Activated CD8-positive, alpha-beta memory T cell treated with anti-CD3 and anti-CD28 coated beads, Interleukin-2, amount 10 ng/mL, durations not matched to agents 7 days and 5 days (primary cell): ENCODE measurements at regions not wholly inside any gene's neighbourhood (a gene's known extent, or its start where the extent isn't known, plus 50 kb on each side); places are given as distances from the start of the nearest gene placed in this dataset.

ENCODE experiments used
- ATAC-seq: fragments of 150-1000 bp; cut with Tn5 transposase; one replicate; pipeline ENCODE4 v1.10.0; 2021; ENCODE audit warnings: moderate library complexity
- CTCF ChIA-PET: fragments of 350-600 bp; sonication (Branson Sonifier 250); formaldehyde crosslinking; loops from one replicate; lab custom pipeline; 2021; ENCODE audit warnings: antibody characterized with exemption; lab: Charles Lee
- DNase-seq: peaks from one replicate; pipeline ENCODE4 v3.0.0-alpha.2; 2020
- H3K27ac Mint-ChIP-seq: one replicate; pipeline ENCODE4 v1.8.0; 2021; ENCODE audit warnings: mild to moderate bottlenecking, mixed read lengths
- H3K27me3 Mint-ChIP-seq: one replicate; pipeline ENCODE4 v1.8.0; 2021; ENCODE audit warnings: mixed read lengths
- H3K36me3 Mint-ChIP-seq: one replicate; pipeline ENCODE4 v1.8.0; 2021; ENCODE audit warnings: mild to moderate bottlenecking, mixed read lengths
- H3K4me1 Mint-ChIP-seq: one replicate; pipeline ENCODE4 v1.8.0; 2021; ENCODE audit warnings: mixed read lengths
- H3K4me3 Mint-ChIP-seq: one replicate; pipeline ENCODE4 v1.8.0; 2021; ENCODE audit warnings: mild to moderate bottlenecking, moderate library complexity, mixed read lengths
- H3K9me3 Mint-ChIP-seq: one replicate; pipeline ENCODE4 v1.8.0; 2022; ENCODE audit warnings: low read depth, mixed read lengths

DNA sequence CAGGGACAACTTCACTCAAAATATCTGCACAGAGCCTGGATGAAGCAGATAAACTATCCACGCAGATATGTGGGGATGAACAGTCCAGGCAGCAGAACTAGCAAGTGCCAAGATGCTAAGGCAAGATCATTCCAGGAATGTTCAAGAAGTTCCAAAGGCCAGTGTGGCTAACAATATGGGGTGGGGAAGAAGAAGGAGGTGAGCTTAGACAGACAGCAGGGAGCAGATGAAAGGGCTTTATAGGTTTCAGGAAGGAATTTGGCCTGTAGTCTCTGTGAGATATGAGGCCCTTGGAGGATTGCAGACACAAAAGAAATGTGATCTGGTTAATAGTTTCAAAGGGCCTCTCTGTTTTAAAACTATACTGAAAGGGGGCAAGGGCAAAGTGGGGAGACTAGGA lies 63.5 kb upstream of the PPM1H start:
- Mint-ChIP-seq H3K27ac (no peak overlapping the region), H3K9me3 (no peaks in the 10 kb centered on the region), H3K4me1 (no peaks in the 10 kb centered on the region), H3K4me3 (no peak overlapping the region), H3K27me3 (no peaks in the 10 kb centered on the region), H3K36me3 (no peaks in the 10 kb centered on the region)
- no peak for DNase-seq
- no peak for ATAC-seq
- CTCF ChIA-PET: no interaction called here

DNA sequence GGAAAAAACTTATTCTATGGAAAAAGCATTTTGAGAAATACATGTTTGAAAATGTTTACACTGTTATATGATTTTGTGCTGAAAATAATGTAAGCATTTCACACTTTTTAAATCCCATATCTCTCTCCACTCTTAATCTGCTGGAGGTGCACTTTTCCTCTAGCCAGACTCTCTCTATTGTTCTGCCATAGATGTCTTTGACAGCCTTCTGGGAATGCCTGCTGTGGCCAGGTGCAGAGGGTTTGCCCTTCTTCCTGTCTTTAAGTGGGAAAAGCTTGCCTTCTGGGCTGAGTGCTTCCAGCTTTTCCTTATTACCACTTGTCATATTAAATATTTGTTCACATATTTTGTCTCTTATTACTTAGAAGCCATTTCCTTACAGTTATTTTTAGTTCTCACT lies 60.1 kb upstream of the PPM1H start:
- ATAC-seq (no peak), DNase-seq (no peak)
- no peak overlapping the region for H3K4me3 Mint-ChIP-seq
- H3K27me3 Mint-ChIP-seq: no peaks in the 10 kb centered on the region
- H3K27ac Mint-ChIP-seq: no peak overlapping the region
- no peaks in the 10 kb centered on the region for H3K9me3 Mint-ChIP-seq
- no peaks in the 10 kb centered on the region for H3K4me1 Mint-ChIP-seq
- H3K36me3 Mint-ChIP-seq: no peaks in the 10 kb centered on the region
- CTCF ChIA-PET: no interaction called here

- ATAC-seq (no peak), DNase-seq (no peak)
- Mint-ChIP-seq H3K9me3 (no peaks in the 10 kb centered on the region), H3K27ac (no peak overlapping the region), H3K4me1 (no peaks in the 10 kb centered on the region), H3K4me3 (no peak overlapping the region), H3K36me3 (no peaks in the 10 kb centered on the region), H3K27me3 (peaks cover 5% of the 10 kb centered on the region)
- CTCF ChIA-PET: no interaction called here
Observed at GRCh38 chr12:62986844-62987243, 51.9 kb upstream of the PPM1H start.
